AG09309 (cell line): ENCODE measurements at regions not wholly inside any gene's neighbourhood (a gene's known extent, or its start where the extent isn't known, plus 50 kb on each side); places are given as distances from the start of the nearest gene placed in this dataset.

Experiments used
- DNase-seq: peaks from one replicate; pipeline ENCODE4 v3.0.0-alpha.2; 2010; ENCODE audit warnings: low read depth
- H3K4me3 ChIP-seq: 2 replicates; pipeline ENCODE4 v1.5.1; 2011; ENCODE audit warnings: mild to moderate bottlenecking, low read depth, low read length, moderate library complexity; ENCODE audit not compliant: control insufficient read depth
- TF ChIP-seq, protein P1 (sequence below): IDR thresholded peaks from 2 replicates; pipeline ENCODE4 v1.5.1; 2011; ENCODE audit warnings: mild to moderate bottlenecking, low read depth, low read length, inconsistent platforms; ENCODE audit not compliant: insufficient read depth, control insufficient read depth; ENCODE audit errors: missing control alignments

DNA sequence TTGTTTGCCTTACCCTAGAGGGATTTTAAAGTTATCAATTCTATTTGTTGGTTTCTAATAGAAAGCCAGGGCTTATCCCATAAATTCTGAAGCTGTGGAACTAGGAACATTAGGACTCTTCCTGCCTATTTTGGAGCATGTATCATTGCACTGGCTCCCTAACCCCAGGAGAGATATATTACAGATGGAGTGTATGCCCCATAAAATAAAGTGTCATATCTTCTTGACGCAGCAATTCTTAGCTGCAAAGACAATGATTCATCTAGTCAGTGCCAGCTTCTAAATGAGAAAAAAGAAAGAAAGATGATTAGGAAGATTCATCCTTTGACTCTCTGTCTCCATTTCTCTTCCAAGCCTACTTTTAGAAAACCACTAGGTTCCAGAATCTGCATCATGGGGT, 74.8 kb upstream of the MAGI1 start:
- no peak overlapping the region for H3K4me3 ChIP-seq

DNA sequence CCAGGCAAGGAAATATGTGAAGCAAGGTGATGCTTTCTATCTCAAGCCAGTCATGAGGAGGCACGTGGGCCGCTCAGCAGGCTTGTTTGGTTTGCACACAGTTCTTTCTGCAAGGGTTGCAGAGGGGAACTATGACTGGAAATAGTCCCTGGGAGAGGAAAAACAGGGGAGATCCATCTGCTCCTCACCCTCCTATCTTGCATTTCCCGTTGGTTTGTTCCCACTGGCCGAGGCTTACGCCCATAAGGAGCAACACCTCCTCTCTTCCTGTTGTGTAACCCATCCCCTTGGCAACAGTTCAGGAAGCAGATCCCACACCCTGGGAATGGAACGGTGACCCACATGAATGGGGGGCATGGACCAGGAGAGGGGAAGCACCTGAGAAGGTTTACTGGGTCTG, 72.1 kb upstream of the MAGI1 start:
- no peak for DNase-seq
- TF ChIP-seq, protein P1, sequence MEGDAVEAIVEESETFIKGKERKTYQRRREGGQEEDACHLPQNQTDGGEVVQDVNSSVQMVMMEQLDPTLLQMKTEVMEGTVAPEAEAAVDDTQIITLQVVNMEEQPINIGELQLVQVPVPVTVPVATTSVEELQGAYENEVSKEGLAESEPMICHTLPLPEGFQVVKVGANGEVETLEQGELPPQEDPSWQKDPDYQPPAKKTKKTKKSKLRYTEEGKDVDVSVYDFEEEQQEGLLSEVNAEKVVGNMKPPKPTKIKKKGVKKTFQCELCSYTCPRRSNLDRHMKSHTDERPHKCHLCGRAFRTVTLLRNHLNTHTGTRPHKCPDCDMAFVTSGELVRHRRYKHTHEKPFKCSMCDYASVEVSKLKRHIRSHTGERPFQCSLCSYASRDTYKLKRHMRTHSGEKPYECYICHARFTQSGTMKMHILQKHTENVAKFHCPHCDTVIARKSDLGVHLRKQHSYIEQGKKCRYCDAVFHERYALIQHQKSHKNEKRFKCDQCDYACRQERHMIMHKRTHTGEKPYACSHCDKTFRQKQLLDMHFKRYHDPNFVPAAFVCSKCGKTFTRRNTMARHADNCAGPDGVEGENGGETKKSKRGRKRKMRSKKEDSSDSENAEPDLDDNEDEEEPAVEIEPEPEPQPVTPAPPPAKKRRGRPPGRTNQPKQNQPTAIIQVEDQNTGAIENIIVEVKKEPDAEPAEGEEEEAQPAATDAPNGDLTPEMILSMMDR: no peak
- H3K4me3 ChIP-seq: no peak overlapping the region

More for the DNA sequence above, 74.8 kb upstream of the MAGI1 start:
- TF ChIP-seq, protein P1: no peak
- no peak for DNase-seq

DNA sequence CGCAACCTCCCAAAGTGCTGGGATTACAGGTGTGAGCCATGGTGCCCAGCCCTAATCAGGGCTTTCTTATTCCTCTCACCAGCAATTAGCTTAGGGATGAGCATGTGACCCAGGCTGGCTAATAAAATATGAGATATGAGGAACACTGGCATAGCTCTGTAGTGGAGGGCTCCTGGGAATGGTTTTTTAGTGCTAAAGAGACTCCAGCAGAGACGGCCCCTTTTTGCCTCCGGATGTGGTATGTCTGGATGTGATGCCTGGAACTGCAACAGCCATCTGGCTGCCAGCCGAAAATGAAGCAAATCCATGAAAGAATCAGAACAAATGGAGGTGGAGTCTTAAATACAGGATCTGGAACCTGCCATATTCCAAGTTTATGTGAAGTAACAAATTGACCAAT, 69.1 kb upstream of the MAGI1 start:
- DNase-seq: peak; percentile 48
- H3K4me3 ChIP-seq: no peak overlapping the region
- TF ChIP-seq, protein P1: no peak

DNA sequence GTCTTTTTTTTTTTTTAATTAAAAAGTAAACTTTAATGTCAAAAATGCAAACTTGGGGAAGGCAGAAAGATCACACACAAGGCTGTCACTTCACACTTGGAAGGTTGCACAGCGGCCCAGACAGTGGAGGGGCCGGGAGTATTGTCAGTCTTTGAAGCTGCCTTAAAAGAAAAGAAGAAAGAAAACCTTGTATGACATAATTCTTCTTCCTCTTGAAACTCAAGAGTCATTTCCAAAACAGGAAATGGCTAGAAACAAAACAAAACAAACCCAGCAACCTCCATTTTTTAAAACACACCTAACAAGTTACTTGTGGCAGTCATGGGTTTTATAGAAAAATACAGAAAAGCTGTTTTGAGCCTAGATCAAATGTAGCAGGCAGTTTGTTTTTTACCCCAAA, 68.1 kb upstream of the MAGI1 start:
- no peak for DNase-seq
- TF ChIP-seq, protein P1: no peak

DNA sequence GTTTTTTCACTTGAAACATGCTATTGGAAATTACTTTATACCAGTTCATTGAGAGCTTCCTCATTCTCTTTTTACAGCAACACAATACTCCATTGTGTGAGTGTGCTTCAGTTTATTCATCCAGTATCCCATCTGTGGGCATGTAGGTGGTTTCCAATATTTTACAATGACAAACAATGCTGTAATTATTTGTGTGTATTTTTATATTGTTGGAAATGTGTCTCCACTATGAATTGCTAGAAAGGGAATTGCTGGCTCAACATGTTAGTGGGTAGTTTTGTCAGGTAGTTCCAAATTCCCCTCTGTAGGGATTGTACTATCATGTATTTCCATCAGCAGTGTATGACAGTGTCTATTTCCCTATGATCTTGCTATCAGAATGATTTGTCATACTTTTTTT, 65.8 kb upstream of the MAGI1 start:
- no peak for DNase-seq
- TF ChIP-seq, protein P1: no peak
- no peak overlapping the region for H3K4me3 ChIP-seq

More for the DNA sequence above, 68.1 kb upstream of the MAGI1 start:
- H3K4me3 ChIP-seq: no peak overlapping the region

DNA sequence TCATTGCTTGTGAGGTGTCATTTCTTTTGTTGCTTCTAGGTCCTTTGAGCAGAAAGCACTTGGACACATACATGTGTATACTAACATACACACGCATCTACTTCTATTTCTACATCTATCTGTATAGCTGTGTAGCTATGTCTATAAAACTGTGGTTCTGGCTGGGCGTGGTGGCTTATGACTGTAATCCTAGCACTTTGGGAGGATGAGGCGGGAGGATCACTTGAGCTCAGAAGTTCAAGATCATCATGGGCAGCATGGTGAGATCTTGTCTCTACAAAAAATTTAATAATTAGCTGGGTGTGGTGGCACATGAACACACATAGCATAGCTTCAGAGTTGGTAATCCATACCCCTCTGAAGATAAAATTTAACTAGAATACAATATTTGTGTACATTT, 65.0 kb upstream of the MAGI1 start:
- no peak overlapping the region for H3K4me3 ChIP-seq
- TF ChIP-seq, protein P1: no peak
- DNase-seq: no peak

DNA sequence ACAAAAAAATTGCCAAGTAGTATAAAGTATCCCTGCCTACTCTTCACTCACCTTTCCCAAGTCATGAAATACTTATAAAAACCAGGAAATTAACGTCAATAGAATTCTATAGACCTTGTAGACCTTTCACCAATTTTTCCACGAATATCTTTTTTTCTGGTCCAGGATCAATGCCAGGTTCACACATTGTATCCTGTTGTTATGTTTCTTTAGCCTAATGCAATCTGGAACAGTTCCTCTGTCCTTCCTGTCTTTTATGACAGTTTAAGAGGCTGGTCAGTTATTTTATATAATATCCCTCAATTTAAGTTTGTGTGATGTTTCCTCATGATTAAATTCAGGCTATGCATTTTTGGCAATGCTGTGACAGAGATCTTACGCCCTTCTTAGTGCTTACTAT, 63.2 kb upstream of the MAGI1 start:
- no peak for DNase-seq
- TF ChIP-seq, protein P1: no peak
- no peak overlapping the region for H3K4me3 ChIP-seq
